Globus pallidus (tissue), 1 donor: ENCODE measurements at regions not wholly inside any gene's neighbourhood (a gene's known extent, or its start where the extent isn't known, plus 50 kb on each side); places are given as distances from the start of the nearest gene placed in this dataset.
"Not testable (repeated sequence)": the region's sequence is repeated elsewhere in the genome, so short reads cannot be mapped to it uniquely, and the experiment has no call there.

ENCODE experiments used
- DNase-seq: peaks from one replicate; pipeline ENCODE4 v3.0.0-alpha.2; 2015; ENCODE audit warnings: low spot score

DNA sequence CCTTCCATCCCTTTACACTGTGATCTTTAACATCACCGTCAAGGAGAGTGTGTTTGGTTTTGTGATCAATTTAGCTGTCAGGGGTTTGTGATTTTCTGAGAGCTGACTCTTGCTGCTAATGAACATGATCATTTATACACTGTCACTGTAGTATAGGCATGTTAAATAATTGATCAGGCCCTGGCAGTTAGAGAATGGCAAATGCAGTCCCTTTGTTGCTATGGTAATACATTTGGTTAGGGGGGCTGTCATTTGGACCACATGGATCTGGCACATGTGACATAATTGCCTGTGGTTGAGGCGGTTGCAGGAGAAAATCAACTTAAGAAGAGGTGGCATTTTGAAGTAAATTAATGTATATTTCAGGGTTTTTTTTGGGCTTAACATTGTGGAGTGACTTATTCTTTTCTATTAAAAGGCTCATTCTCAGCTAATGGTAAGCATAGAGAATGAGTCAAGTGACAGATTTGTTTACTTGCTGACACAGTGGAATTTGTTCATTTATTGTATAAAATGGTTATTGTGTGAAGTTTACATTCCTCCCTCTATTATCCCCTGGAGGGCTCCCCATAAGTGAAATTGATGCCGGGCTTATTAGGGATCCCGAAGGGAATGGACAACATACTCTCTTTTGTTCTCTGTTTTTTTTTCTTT, 114.0 kb downstream of the FHIP1A start:
- DNase-seq, result no peak

GRCh38 chr4:151524610-151525009, 115.6 kb downstream of the FHIP1A start:
- no peak for DNase-seq

DNA sequence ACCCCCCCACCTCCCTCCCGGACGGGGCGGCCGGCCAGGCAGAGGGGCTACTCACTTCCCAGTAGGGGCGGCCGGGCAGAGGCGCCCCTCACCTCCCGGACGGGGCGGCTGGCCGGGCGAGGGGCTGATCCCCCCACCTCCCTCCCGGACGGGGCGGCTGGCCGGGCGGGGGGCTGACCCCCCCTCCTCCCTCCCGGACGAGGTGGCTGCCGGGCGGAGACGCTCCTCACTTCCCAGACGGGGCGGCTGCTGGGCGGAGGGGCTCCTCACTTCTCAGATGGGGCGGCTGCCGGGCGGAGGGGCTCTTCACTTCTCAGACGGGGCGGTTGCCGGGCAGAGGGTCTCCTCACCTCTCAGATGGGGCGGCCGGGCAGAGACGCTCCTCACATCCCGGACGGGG, 117.5 kb downstream of the FHIP1A start:
- not testable (repeated sequence) for DNase-seq

GRCh38 chr4:151527699-151528098, 118.7 kb downstream of the FHIP1A start:
- no peak for DNase-seq

- DNase-seq, result no peak
Measured at GRCh38 chr4:151529187-151529586, 120.2 kb downstream of the FHIP1A start.

DNA sequence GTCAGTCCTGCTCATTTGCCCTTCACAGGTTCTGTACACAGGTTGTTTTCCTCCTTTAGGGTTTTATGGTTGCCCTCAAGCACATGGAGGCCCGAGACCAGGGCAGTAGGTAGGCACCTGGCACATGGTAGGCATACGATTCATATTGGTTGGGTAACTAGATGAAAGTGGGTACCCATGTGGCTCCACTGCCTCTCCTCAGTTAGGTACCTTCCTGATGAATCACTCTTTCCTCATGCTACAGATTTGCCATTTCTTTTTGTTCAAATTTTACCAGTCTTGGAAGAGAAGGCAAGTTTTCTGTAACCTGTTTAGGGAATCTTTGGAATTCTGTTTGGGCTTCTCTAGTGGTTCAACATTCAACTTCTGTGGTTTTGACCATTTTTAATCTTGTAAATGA, 121.3 kb downstream of the FHIP1A start:
- DNase-seq, result no peak

- peak; percentile 10 for DNase-seq
Measured at GRCh38 chr4:151530783-151531182, 121.8 kb downstream of the FHIP1A start.

DNA sequence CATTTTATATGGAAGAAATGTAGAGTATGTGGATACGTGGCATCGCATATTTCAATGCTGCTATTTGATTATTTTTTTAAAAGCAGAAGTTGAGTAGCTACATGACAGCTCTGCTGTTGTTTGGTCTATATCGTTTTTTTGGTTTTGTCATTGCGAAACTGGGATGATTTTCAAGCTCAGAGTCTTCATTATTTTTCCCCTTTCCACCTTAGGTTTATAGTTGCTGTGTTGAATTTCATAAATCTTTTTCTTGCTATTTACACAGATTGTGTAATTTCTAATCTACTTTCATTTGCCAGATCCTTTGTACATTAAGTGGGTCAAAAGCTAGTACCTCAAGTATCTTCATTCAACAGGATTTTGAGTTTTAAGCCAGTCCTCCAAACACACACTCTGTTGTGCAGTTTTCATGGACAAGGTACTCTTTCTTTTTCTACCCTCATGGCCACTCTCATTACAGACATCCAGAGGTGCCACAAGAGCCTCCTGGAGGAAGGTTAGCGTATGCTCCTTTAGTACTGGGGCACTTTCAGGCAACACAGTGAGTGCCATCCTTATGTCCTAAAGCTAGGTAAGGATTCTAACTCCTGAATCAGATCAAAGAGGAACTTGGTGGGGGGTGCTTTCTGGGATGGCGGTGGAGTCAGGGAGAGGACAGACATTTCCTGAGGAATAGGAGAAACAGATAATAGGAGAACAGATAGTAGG, 123.2 kb downstream of the FHIP1A start:
- no peak for DNase-seq

DNA sequence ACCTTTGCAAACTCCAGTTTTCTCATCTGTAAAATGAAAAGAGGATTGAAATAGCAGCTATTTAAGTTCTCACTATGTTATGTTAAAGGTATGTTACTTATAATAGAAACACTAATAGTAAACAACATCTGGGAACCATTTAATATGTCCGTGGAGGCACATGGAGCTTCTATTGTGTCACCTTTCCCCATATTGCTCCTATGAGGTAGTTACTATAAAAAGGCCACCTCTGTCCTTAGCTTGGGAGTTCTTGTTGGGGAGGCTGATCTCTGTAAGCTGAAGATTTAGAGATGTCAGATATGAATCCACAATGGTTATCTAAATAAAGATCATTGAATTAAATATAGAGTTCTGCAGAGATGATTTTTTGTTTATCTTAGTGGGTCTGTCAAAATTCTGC, 125.2 kb downstream of the FHIP1A start:
- no peak for DNase-seq

GRCh38 chr4:151535366-151535765, 126.4 kb downstream of the FHIP1A start:
- no peak for DNase-seq

DNA sequence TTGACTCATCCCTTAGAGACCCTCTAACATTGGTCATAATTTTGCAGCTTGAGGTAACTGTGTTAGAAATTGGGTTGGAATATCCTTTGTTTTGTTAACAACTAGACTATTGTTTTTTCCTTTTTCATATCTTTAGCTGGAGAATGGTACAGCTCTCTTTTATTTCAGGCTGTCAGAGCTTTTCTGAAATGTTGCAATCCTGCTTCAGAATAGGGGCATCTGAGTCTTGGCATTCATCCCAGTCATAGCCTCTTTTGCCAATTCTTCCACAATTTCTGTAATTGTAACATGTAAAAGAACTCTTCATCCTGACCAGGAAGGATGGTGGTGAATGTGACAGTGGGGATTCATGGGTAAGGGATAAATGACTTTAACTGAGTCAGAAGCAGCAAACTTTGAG, 128.7 kb downstream of the FHIP1A start:
- peak; percentile 47 for DNase-seq

DNA sequence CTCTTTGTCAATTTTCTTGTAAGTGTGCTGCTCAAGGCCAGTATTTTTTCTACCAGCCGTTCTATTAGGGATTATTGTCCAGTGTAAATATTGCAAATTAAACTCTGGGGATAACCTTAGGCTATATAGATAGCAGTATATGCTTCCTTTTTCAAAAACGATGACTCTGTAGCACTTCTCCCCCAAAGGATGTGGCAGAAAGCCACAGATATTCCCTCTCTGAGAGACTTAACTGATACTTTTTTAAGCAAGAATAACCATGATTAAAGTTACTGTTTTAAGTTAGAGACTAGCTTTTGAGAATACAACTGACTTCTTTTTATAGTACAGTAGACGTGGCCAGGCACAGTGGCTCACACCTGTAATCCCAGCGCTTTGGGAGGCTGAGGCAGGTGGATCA, 130.0 kb downstream of the FHIP1A start:
- DNase-seq, result no peak

DNA sequence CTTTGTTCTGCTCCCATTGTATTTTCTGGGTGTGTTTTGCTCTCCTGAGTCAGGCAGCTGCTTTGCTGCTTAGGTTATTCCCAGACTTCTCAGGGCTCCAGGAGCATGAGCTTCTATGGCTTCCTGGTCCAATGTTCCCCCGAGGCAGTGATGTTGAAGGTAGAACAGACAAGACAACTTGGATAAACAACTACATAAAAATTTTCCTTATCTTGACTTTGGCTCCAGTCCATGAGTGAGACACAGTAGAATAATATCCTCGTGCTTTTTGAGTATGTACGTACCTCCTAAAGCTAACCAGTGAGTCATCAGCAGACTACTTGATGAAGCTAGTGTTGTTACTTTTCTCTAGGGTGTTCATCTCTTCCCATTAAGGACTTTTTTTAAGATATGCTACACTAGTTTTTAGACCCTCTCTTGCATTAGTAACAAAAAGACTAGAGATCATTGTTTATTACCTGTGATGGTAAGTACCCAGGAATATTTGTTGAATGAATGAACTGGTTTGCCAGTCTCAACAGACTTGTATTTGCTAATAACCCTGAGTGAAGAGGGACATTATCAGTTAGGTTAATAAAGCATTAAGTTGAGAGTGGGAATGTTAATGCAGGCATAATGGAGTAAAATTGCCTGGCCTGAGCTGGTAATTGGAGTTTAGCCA, 131.9 kb downstream of the FHIP1A start:
- no peak for DNase-seq

DNA sequence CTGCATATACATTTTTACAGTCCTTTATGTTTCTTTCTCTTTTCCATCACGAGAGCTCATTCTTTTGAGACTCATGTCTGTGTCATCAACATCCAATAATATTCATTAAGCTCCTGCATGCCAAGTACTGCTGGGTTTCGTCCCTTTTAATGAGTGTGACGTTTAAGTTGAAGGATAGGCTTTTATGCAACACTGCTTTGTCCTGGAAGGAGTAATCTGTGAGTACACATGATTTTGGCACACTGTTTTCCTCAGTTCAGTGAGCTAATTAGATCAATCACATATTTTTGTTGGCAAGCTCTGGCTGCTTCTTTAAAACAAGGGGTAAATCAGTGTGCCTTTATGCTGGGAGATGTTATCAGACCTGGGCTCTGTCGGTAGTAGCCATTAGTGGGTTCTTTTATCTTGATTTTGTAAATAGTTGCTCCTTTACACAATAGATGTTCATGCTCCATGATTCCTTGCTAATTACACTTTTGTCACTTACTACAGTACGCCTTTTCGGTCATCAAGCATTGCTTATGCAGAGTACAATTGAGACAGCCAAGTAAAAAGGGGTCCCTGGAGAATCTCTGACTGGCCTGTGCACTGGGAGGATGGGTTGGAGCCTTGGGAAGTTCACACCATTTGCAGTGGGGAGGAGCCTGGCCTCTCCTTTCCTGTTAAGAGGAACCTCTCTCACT, 132.6 kb downstream of the FHIP1A start:
- no peak for DNase-seq

DNA sequence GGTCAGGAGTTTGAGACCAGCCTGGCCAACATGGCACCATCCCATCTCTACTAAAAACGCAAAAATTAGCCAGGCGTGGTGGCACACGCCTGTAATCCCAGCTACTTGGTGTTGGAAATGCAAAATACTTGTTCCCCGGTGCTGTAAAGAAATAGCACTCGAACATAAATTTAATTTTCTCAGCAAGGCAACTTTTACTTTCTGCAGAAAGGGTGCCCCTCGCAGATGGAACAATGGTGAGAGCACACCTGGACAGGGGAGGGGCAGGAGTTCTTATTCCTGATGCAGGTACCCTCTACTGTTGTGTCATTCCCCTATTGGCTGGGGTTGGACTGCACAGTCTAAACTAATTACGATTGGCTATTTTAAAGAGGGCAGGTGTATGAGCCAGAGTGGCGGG, 139.7 kb downstream of the FHIP1A start:
- DNase-seq, result no peak

GRCh38 chr4:151549378-151549777, 140.4 kb downstream of the FHIP1A start:
- not testable (repeated sequence) for DNase-seq

DNA sequence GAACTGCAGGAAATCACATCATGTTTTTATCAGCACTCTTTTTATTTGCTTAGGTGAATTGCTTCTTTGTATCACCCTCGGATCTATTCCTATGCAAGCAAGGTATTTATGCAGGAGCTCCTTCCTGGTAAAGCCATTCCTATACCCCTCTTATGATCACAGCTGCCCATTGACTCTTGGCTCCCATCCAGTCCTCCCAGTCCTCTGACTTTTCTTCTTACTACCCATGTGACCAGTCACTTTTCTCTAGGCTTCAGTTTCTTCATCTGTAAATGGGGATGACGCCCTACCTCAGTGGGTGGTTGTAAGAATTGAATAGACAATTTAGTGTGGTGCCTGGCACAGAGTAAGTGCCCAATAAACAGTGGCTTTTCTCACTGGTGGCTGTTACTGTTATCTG, 144.9 kb downstream of the FHIP1A start:
- no peak for DNase-seq

DNA sequence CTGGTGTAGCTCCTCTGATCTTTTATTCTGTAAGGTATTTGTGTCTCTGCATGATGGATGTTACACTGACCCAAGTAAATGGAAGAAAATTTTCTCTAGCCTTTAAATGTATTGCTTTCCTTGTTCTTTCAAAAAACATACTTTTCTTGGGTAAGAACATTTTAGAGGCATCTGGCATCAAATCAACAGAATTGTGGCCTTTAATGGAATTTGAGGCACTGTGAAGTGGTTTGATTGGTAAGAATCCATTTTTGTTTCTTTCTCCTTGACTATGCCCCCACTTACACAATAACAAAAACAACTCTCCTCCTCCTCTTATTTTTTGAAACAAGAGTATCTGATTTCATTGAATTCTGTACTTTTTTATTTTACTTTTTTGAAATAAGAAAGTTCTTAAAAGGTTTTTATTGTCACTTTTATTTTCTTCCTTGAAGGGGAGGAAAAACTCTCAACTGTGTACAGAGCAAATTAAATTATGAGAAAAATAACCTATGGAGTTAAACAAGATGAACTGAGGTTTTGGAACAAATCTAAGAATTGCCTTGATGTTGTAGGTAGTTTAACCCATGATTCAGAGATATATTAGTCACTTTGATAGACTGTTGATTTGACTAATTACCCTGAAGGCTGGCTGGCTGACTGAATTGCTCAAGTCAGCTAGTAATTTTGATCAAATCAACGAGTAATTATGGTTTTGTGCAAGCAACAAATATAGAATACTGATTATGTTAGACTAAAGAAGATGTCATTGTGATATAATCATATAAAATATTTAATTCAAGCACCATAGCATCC, 146.4 kb downstream of the FHIP1A start:
- DNase-seq, result no peak

DNA sequence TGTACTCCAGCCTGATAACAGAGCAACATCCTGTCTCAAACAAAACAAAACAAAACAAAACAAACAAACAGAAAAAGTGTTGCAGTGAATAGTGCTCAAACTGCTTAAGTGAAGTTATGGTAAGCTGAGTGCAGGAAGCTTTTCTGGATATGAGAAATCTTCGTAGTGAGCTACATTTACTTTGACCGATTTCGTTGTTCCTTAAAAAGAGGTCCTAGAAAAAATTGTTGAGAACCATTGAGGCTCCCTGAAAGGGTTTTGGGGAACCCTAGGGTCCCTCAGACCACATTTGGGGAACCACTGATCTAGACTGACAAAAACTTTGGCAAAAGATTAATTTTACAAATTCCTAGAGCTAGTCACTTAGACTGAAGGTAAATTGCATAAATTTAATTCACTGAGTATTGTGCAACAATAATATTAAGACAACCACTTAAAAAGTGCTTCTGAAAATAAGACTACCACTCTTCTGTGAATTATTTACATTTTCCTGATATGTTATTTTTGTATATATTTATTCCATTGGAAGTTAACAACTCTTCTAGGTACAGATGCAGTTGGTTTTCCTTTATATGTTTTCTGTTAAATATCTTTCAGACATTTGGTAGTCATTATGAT, 149.6 kb downstream of the FHIP1A start:
- no peak for DNase-seq

DNA sequence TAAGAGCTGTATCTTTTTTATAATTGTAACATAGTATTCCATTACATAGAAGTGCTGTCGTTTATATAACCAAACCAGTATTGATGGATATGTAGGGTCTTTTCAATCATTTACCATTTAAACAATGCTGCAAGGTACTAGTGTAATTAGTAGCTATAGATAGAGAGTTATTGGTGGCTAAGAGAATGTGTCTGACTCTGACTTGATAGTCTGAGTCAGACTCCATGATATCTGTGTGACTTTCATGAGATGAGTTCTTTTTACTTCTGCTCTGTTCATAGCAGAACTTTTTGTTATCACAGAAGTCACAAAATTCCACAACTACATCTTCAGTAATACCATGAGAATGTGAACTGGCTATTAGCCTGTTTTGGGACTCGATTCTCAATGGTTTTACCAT, 150.6 kb downstream of the FHIP1A start:
- DNase-seq, result no peak

DNA sequence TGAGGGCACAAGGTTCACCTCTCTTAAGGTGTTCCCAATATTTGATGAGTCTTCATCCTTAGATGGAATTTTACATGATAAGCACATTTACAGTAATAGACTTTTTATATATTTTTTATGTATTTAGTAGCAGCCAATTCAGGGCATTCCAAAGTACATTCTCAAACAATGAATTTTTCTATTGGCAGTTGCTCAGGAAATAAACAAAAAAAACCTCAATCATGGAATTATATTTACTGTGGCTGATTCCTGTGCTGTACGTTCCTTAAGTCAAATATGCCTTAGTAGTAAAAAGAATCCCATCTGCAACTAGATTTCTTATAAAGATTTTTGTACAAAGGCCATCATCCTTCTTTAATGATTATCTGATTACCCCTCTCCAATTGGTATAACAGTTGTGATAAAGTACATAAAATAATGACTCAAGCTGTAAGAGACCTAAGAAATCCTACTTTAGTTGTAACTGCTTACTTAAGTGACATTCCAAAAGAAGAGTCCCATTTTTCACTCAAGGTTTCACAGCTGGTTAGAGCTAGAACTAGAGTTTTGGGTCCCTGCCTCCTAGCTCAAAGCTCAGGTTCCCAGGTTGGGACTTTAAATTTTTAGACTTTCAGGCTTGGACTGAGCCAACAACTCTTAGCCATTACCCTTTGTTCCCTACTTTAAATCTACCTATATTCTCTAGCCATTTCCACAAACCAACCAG, 152.7 kb downstream of the FHIP1A start:
- no peak for DNase-seq
